ENCODE measurements at regions not wholly inside any gene's neighbourhood (a gene's known extent, or its start where the extent isn't known, plus 50 kb on each side); places are given as distances from the start of the nearest gene placed in this dataset.

- TF ChIP-seq CTCF (IDR thresholded peaks at IDR 0.05) (no peak), PBX3 (IDR thresholded peaks at IDR 0.05) (no peak), REST (IDR thresholded peaks at IDR 0.05; ENCODE audit: low read depth, low read length) (no peak), MAX (IDR thresholded peaks at IDR 0.05; ENCODE audit: low read depth) (no peak), RFX5 (IDR thresholded peaks at IDR 0.05; ENCODE audit: low read length) (no peak), FOSL2 (IDR thresholded peaks at IDR 0.05; ENCODE audit: borderline replicate concordance, low read depth) (no peak), NRF1 (IDR thresholded peaks at IDR 0.05; ENCODE audit: low read depth, low read length) (no peak)
Measured at GRCh38 chr3:72165317-72165716, 380.4 kb upstream of the PROK2 start.
